ENCODE measurements at regions not wholly inside any gene's neighbourhood (a gene's known extent, or its start where the extent isn't known, plus 50 kb on each side); places are given as distances from the start of the nearest gene placed in this dataset.
"Not testable (repeated sequence)": the region's sequence is repeated elsewhere in the genome, so short reads cannot be mapped to it uniquely, and the experiment has no call there.

DNA sequence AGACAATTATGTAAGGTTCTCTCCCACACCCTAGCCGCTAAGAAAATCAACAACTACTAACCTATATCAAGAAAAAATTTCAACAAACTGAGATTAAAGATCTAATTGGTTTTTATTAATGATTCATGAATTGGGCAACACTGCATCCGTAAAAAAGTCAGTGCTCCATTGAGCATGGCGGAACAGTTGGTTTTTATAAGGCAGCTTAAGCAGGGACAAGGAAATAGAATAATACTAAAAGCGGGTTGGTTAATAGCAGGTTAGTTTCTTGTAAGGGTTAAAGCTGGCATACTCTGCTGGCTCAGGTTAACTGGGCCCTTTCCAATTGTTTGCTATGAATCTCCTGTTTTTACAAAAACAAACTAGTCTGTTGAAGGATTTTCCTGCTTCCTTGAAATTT is 202.3 kb upstream of the RASGEF1B start:
- no peaks in the 10 kb centered on the region for H3K27me3 ChIP-seq (replicated peaks in 1 of 2; ENCODE audit: control insufficient read depth in 2 of 2, extremely low read depth in 1 of 2, insufficient read depth in 2 of 2, low read length in 1 of 2)
- Mint-ChIP-seq H3K36me3 (no peaks in the 10 kb centered on the region), H3K27me3 (no peaks in the 10 kb centered on the region), H3K4me3 (no peak overlapping the region), H3K4me1 (no peaks in the 10 kb centered on the region), H3K9me3 (no peaks in the 10 kb centered on the region), H3K27ac (no peak overlapping the region)
- ChIA-PET POLR2A (interaction anchor here in 1 of 2 donors (0.6 to 0.7 kb wide), 2 partner anchors 9 to 11 kb away, joined by 3 to 9 read pairs; no protein-coding TSS in a partner anchor), CTCF (no interaction called here)
- DNase-seq (no peak), ATAC-seq (replicated peaks in 1 of 4) (no peak)
- no peaks in the 10 kb centered on the region for H3K36me3 ChIP-seq (ENCODE audit: control insufficient read depth in 2 of 2, extremely low read depth in 1 of 2, insufficient read depth in 1 of 2, low read length in 1 of 2)
- no peak overlapping the region for H3K4me3 ChIP-seq (ENCODE audit: control insufficient read depth in 1 of 2, extremely low read depth in 1 of 2, low read length in 1 of 2)
- no peak overlapping the region for H3K27ac ChIP-seq (ENCODE audit: low read length)
- H3K4me1 ChIP-seq (ENCODE audit: control insufficient read depth in 1 of 2, extremely low read depth in 1 of 2, insufficient read depth in 2 of 2, low read length in 2 of 2), result no peaks in the 10 kb centered on the region
- no peaks in the 10 kb centered on the region for H3K9me3 ChIP-seq
- WGBS (ENCODE audit: insufficient coverage), result 67% methylated on average over 3 of the region's 4 CpGs

DNA sequence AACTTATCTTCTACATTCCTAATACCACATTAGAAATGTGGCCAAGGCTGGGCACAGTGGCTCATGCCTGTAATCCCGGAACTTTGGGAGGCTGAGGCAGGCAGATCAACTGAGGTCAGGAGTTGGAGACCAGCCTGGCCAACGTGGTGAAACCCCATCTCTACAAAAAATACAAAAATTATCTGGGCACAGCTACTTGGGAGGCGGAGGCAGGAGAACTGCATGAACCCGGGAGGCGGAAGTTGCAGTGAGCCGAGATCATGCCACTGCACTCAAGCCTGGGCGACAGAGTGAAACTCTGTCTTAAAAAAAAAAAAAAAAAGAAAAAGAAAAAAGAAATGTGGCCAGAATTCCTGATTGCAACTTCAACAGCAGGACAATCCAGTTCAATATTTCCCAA is 196.6 kb upstream of the RASGEF1B start:
- H3K4me1 ChIP-seq (ENCODE audit: control insufficient read depth in 1 of 2, extremely low read depth in 1 of 2, insufficient read depth in 2 of 2, low read length in 2 of 2); H3K4me1 Mint-ChIP-seq; DNase-seq; H3K4me3 ChIP-seq (ENCODE audit: control insufficient read depth in 1 of 2, extremely low read depth in 1 of 2, low read length in 1 of 2); H3K9me3 ChIP-seq; POLR2A ChIA-PET; H3K27me3 ChIP-seq (replicated peaks in 1 of 2; ENCODE audit: control insufficient read depth in 2 of 2, extremely low read depth in 1 of 2, insufficient read depth in 2 of 2, low read length in 1 of 2); H3K36me3 Mint-ChIP-seq; H3K27ac Mint-ChIP-seq; H3K4me3 Mint-ChIP-seq; H3K36me3 ChIP-seq (ENCODE audit: control insufficient read depth in 2 of 2, extremely low read depth in 1 of 2, insufficient read depth in 1 of 2, low read length in 1 of 2); H3K27me3 Mint-ChIP-seq; H3K9me3 Mint-ChIP-seq; ATAC-seq (replicated peaks in 1 of 4); H3K27ac ChIP-seq (ENCODE audit: low read length): not testable (repeated sequence)
- no CpG with 5 or more reads among the region's 7 CpGs for WGBS (ENCODE audit: insufficient coverage)
- CTCF ChIA-PET, result interaction anchor here in 1 of 2 donors (0.7 to 1.2 kb wide), 2 partner anchors 158 to 666 kb away, joined by 3 to 6 read pairs; no protein-coding TSS in a partner anchor

DNA sequence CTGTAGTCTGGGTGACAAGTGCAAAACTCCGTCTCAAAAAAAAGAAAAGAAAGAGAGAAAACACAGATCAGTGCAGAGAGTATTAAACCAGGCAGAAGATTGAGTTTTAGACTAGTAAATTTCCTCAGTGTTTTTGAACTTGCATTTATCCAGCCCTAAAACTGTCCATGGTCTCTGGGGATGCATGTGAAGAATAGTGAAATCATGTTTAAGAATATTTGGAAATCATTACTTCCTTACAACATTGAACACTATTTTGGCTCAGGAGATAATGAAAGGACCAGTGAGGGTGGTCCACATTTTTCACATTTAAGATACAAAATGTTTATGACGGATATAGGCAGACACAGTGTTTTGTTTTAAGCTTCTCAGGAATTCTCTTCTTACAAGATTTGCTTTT is 195.8 kb upstream of the RASGEF1B start:
- H3K9me3 ChIP-seq, result no peaks in the 10 kb centered on the region
- Mint-ChIP-seq H3K4me3 (no peak overlapping the region), H3K27me3 (peaks cover 3 to 4% of the 10 kb centered on the region in 2 donors), H3K4me1 (no peaks in the 10 kb centered on the region), H3K27ac (no peak overlapping the region), H3K9me3 (no peaks in the 10 kb centered on the region), H3K36me3 (no peaks in the 10 kb centered on the region)
- DNase-seq (no peak), ATAC-seq (replicated peaks in 1 of 4) (no peak)
- no peak overlapping the region for H3K4me3 ChIP-seq (ENCODE audit: control insufficient read depth in 1 of 2, extremely low read depth in 1 of 2, low read length in 1 of 2)
- WGBS (ENCODE audit: insufficient coverage), result 89% methylated on average over 1 of the region's 2 CpGs
- H3K4me1 ChIP-seq (ENCODE audit: control insufficient read depth in 1 of 2, extremely low read depth in 1 of 2, insufficient read depth in 2 of 2, low read length in 2 of 2), result no peaks in the 10 kb centered on the region
- no peak overlapping the region for H3K27ac ChIP-seq (ENCODE audit: low read length)
- H3K27me3 ChIP-seq (replicated peaks in 1 of 2; ENCODE audit: control insufficient read depth in 2 of 2, extremely low read depth in 1 of 2, insufficient read depth in 2 of 2, low read length in 1 of 2), result no peaks in the 10 kb centered on the region
- CTCF ChIA-PET, result interaction anchor here in 1 of 2 donors (0.7 to 1.2 kb wide), 2 partner anchors 157 to 665 kb away, joined by 3 to 6 read pairs; no protein-coding TSS in a partner anchor
- no peaks in the 10 kb centered on the region for H3K36me3 ChIP-seq (ENCODE audit: control insufficient read depth in 2 of 2, extremely low read depth in 1 of 2, insufficient read depth in 1 of 2, low read length in 1 of 2)
- POLR2A ChIA-PET, result interaction anchor here in 1 of 2 donors (0.6 kb wide), 1 partner anchor 110 kb away, joined by 4 read pairs; no protein-coding TSS in a partner anchor

DNA sequence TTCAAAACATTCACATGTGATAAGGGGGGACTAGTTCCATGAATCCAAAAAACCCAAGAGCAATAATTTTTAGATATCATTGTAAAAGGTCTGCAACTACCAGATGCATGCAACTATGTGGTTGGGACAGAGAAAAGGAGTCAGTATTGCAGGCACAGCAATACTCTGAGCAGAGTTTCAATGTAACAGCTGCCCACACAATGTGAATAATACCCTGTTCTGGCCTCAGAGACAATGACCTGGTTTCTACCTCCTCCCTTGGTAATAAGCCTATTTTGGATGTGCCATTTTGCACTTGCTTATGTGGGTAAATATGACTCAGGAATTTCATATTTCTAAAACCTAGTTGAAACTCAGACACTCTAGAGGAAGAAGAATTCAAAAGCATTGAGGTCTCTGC is 194.8 kb upstream of the RASGEF1B start:
- Mint-ChIP-seq H3K9me3 (no peaks in the 10 kb centered on the region), H3K4me1 (no peaks in the 10 kb centered on the region), H3K36me3 (no peaks in the 10 kb centered on the region), H3K27me3 (peaks cover 3 to 4% of the 10 kb centered on the region in 2 donors), H3K27ac (no peak overlapping the region), H3K4me3 (no peak overlapping the region)
- POLR2A ChIA-PET, result no interaction called here
- no peaks in the 10 kb centered on the region for H3K4me1 ChIP-seq (ENCODE audit: control insufficient read depth in 1 of 2, extremely low read depth in 1 of 2, insufficient read depth in 2 of 2, low read length in 2 of 2)
- no peak for DNase-seq
- H3K4me3 ChIP-seq (ENCODE audit: control insufficient read depth in 1 of 2, extremely low read depth in 1 of 2, low read length in 1 of 2), result no peak overlapping the region
- H3K36me3 ChIP-seq (ENCODE audit: control insufficient read depth in 2 of 2, extremely low read depth in 1 of 2, insufficient read depth in 1 of 2, low read length in 1 of 2), result no peaks in the 10 kb centered on the region
- no peaks in the 10 kb centered on the region for H3K27me3 ChIP-seq (replicated peaks in 1 of 2; ENCODE audit: control insufficient read depth in 2 of 2, extremely low read depth in 1 of 2, insufficient read depth in 2 of 2, low read length in 1 of 2)
- CTCF ChIA-PET, result no interaction called here
- no peak overlapping the region for H3K27ac ChIP-seq (ENCODE audit: low read length)
- H3K9me3 ChIP-seq, result no peaks in the 10 kb centered on the region
- ATAC-seq (replicated peaks in 1 of 4), result no peak

DNA sequence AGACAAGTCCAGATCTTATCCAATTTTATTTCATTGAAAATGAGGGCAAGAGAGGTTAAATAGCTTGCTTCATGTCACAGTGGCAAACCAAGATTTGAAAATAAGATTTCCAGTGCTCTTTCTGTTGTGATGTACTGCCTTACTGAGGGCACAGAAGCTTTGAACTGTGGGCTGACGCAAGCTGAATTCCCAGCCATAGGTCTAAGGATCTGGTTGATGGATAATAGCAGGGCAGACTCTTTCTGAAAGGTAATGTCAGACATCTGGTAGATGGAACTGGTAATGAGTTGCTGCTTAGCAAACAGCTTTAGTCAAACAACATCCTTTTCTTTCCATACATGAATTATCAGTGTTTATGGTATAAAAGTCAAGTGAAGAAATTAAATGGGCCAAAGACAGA is 193.9 kb upstream of the RASGEF1B start:
- ChIA-PET POLR2A (interaction anchor here in 1 of 2 donors (0.6 kb wide), 2 partner anchors 18 to 155 kb away, joined by 3 read pairs; no protein-coding TSS in a partner anchor), CTCF (interaction anchor here (0.6 to 0.7 kb wide), 2 partner anchors 14 to 53 kb away, joined by 3 read pairs; no protein-coding TSS in a partner anchor)
- Mint-ChIP-seq H3K27me3 (peaks cover 3 to 4% of the 10 kb centered on the region in 2 donors), H3K4me3 (no peak overlapping the region), H3K36me3 (no peaks in the 10 kb centered on the region), H3K27ac (no peak overlapping the region), H3K4me1 (no peaks in the 10 kb centered on the region), H3K9me3 (no peaks in the 10 kb centered on the region)
- Histone ChIP-seq H3K9me3 (no peaks in the 10 kb centered on the region), H3K36me3 (ENCODE audit: control insufficient read depth in 2 of 2, extremely low read depth in 1 of 2, insufficient read depth in 1 of 2, low read length in 1 of 2) (no peaks in the 10 kb centered on the region), H3K4me1 (ENCODE audit: control insufficient read depth in 1 of 2, extremely low read depth in 1 of 2, insufficient read depth in 2 of 2, low read length in 2 of 2) (no peaks in the 10 kb centered on the region), H3K4me3 (ENCODE audit: control insufficient read depth in 1 of 2, extremely low read depth in 1 of 2, low read length in 1 of 2) (no peak overlapping the region), H3K27me3 (replicated peaks in 1 of 2; ENCODE audit: control insufficient read depth in 2 of 2, extremely low read depth in 1 of 2, insufficient read depth in 2 of 2, low read length in 1 of 2) (no peaks in the 10 kb centered on the region), H3K27ac (ENCODE audit: low read length) (no peak overlapping the region)
- DNase-seq, result no peak
- no peak for ATAC-seq (replicated peaks in 1 of 4)
- 86% methylated on average over 1 of the region's 1 CpG for WGBS (ENCODE audit: insufficient coverage)

DNA sequence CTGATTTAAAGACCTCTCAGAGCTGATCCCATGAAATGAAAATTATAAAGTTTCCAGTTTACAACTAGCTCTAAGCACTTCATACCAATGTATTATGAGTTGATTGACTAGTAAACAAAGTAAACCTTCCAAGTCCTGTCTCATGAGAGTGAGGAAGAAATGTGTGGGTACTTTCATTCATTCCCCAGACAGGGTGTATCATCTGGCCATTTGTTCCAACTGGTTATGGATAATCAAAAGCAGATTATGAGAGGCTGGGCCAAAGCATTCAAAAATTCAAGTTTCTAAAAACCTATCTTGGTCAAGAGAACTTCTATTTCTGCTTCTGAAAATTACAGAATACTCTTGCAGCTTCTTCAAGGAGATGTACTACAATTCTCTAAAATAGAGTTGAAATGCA is 193.3 kb upstream of the RASGEF1B start:
- CTCF ChIA-PET, result no interaction called here
- DNase-seq, result no peak
- POLR2A ChIA-PET, result interaction anchor here (0.5 to 0.7 kb wide), 2 partner anchors 10 to 146 kb away, joined by 3 to 5 read pairs; no protein-coding TSS in a partner anchor
- Mint-ChIP-seq H3K27ac (no peak overlapping the region), H3K9me3 (no peaks in the 10 kb centered on the region), H3K4me1 (no peaks in the 10 kb centered on the region), H3K36me3 (no peaks in the 10 kb centered on the region), H3K27me3 (peaks cover 3 to 4% of the 10 kb centered on the region in 2 donors), H3K4me3 (no peak overlapping the region)
- no peaks in the 10 kb centered on the region for H3K27me3 ChIP-seq (replicated peaks in 1 of 2; ENCODE audit: control insufficient read depth in 2 of 2, extremely low read depth in 1 of 2, insufficient read depth in 2 of 2, low read length in 1 of 2)
- ATAC-seq (replicated peaks in 1 of 4), result no peak
- H3K4me1 ChIP-seq (ENCODE audit: control insufficient read depth in 1 of 2, extremely low read depth in 1 of 2, insufficient read depth in 2 of 2, low read length in 2 of 2), result no peaks in the 10 kb centered on the region
- no peaks in the 10 kb centered on the region for H3K36me3 ChIP-seq (ENCODE audit: control insufficient read depth in 2 of 2, extremely low read depth in 1 of 2, insufficient read depth in 1 of 2, low read length in 1 of 2)
- no peak overlapping the region for H3K27ac ChIP-seq (ENCODE audit: low read length)
- no peak overlapping the region for H3K4me3 ChIP-seq (ENCODE audit: control insufficient read depth in 1 of 2, extremely low read depth in 1 of 2, low read length in 1 of 2)
- no peaks in the 10 kb centered on the region for H3K9me3 ChIP-seq

DNA sequence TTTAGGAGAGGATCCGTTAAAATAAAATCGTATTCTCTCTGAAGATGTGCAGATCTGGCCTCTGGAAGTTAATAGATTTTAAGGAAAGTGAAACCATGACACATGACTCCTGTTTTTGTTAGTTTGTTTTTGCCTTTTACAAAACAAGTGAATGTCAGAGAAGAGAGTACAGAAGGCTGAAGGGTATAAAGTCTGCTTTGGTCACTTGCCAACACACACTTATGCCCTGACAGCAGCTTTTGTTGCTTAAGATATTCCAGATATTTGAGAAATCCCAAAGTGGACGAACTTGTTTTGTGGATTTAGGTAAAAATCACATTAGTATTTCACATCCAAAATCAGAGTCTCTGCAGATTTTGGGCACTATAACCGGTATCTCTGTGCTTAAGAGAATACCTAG is 192.4 kb upstream of the RASGEF1B start:
- Mint-ChIP-seq H3K4me1 (no peaks in the 10 kb centered on the region), H3K27ac (no peak overlapping the region), H3K4me3 (no peak overlapping the region), H3K9me3 (no peaks in the 10 kb centered on the region), H3K36me3 (no peaks in the 10 kb centered on the region), H3K27me3 (peaks cover 3 to 4% of the 10 kb centered on the region in 2 donors)
- Histone ChIP-seq H3K36me3 (ENCODE audit: control insufficient read depth in 2 of 2, extremely low read depth in 1 of 2, insufficient read depth in 1 of 2, low read length in 1 of 2) (no peaks in the 10 kb centered on the region), H3K4me1 (ENCODE audit: control insufficient read depth in 1 of 2, extremely low read depth in 1 of 2, insufficient read depth in 2 of 2, low read length in 2 of 2) (no peaks in the 10 kb centered on the region), H3K27ac (ENCODE audit: low read length) (no peak overlapping the region), H3K4me3 (ENCODE audit: control insufficient read depth in 1 of 2, extremely low read depth in 1 of 2, low read length in 1 of 2) (no peak overlapping the region), H3K27me3 (replicated peaks in 1 of 2; ENCODE audit: control insufficient read depth in 2 of 2, extremely low read depth in 1 of 2, insufficient read depth in 2 of 2, low read length in 1 of 2) (no peaks in the 10 kb centered on the region), H3K9me3 (no peaks in the 10 kb centered on the region)
- ChIA-PET CTCF (no interaction called here), POLR2A (no interaction called here)
- DNase-seq, result no peak
- no peak for ATAC-seq (replicated peaks in 1 of 4)
- 93% methylated on average over 2 of the region's 4 CpGs for WGBS (ENCODE audit: insufficient coverage)

Data from T-cell (primary cell).